Panc1 (cell line): ENCODE measurements at regions not wholly inside any gene's neighbourhood (a gene's known extent, or its start where the extent isn't known, plus 50 kb on each side); places are given as distances from the start of the nearest gene placed in this dataset.

Experiments used
- CTCF ChIP-seq: fragments of 450-650 bp; IDR thresholded peaks from 2 replicates; pipeline ENCODE4 v1.5.1; 2017; ENCODE audit warnings: mild to moderate bottlenecking
- POLR2AphosphoS5 ChIP-seq: IDR thresholded peaks from 2 replicates; pipeline ENCODE4 v1.6.1; 2012; ENCODE audit warnings: mild to moderate bottlenecking, low read depth, low read length, moderate library complexity

DNA sequence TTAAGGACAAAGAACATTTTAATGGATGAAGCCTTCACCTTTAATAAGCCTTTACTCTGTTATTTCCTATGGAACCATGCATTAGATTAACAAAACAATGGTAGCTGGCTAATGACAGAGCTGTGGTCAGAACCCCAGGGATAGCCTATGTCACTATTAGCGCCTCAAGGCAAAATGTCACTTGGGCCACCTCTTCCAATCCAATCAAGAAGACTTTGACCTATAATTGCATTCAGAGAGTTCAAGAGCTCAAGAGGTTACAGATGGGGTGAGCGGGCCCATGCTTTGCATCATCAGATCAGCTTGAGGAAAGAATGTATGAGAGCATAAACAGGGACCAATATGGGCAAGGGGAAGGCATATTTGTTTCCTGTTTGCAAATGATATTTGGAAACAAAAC lies 425.1 kb downstream of the ARHGEF28 start:
- TF ChIP-seq CTCF (no peak), POLR2AphosphoS5 (no peak)
